ENCODE measurements at regions not wholly inside any gene's neighbourhood (a gene's known extent, or its start where the extent isn't known, plus 50 kb on each side); places are given as distances from the start of the nearest gene placed in this dataset.

DNA sequence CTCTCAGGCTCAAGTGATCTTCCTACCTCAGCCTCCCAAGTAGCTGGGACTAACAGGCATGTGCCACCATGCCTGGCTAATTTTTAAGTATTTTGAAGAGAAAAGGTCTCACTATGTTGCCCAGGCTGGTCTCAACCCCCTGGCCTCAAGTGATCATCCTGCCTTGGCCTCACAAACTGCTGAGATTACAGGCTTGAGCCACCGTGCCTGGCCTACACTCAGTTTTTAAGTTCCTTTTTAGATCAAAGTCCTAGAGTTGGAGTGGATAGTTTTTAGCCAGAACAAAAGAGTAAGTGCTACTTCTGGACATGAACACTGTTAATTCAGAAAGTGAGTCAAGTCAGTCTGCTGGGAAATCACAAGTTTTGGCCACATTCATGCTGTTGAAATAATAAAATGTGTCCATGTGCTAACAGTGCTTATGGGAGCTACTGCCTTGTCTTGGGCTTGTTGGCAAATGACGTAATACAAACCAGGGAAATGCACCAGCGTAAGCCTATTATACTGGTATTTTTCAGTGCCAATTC, 84.2 kb downstream of the NDUFS5 start:
- ChIA-PET POLR2A (interaction anchor here (0.7 kb wide), 1 partner anchor 257 kb away, joined by 3 read pairs; no protein-coding TSS in a partner anchor), CTCF (interaction anchor here (0.8 to 1.8 kb wide), 5 partner anchors 11 to 148 kb away, joined by 3 to 9 read pairs (median 4); no protein-coding TSS in a partner anchor)
- Histone ChIP-seq H3K4me2 (replicated peaks; ENCODE audit: low read depth, low read length, poor library complexity, severe bottlenecking) (no peak overlapping the region), H2AFZ (ENCODE audit: insufficient read depth, low read depth, low read length, poor library complexity, severe bottlenecking) (no peak overlapping the region), H3K9me3 (ENCODE audit: control extremely low read depth in 1 of 3, control insufficient read depth in 2 of 3, insufficient read depth in 1 of 3, low read length in 2 of 3) (no peaks in the 10 kb centered on the region), H3K9ac (ENCODE audit: low read length) (no peak overlapping the region), H3K4me3 (ENCODE audit: control extremely low read depth in 1 of 5, extremely low read depth in 1 of 5, insufficient read depth in 1 of 5, low read depth in 2 of 5, low read length in 4 of 5) (no peak overlapping the region), H4K20me1 (ENCODE audit: control insufficient read depth, insufficient read depth, low read length, poor library complexity, severe bottlenecking) (no peaks in the 10 kb centered on the region), H3K4me1 (ENCODE audit: control insufficient read depth in 2 of 2, insufficient read depth in 2 of 2, low read length in 2 of 2) (peaks cover 11 to 13% of the 10 kb centered on the region in 2 donors), H3K79me2 (ENCODE audit: control insufficient read depth, insufficient read depth, low read length) (peaks cover 22% of the 10 kb centered on the region), H3K27me3 (replicated peaks in 1 of 4; ENCODE audit: control extremely low read depth in 1 of 4, control insufficient read depth in 3 of 4, insufficient read depth in 4 of 4, low read length in 3 of 4) (no peaks in the 10 kb centered on the region), H3K36me3 (replicated peaks in 1 of 2; ENCODE audit: control extremely low read depth in 1 of 2, control insufficient read depth in 1 of 2, extremely low read depth in 1 of 2, insufficient read depth in 2 of 2, low read length in 1 of 2) (no peaks in the 10 kb centered on the region), H3K27ac (ENCODE audit: low read length in 2 of 2) (no peak overlapping the region)
- WGBS (ENCODE audit: insufficient coverage), result 60% methylated on average over 1 of the region's 3 CpGs
- H3K27ac Mint-ChIP-seq, result no peak overlapping the region
- no peak for ATAC-seq (ENCODE audit: low read depth)
- TF ChIP-seq, protein P1, sequence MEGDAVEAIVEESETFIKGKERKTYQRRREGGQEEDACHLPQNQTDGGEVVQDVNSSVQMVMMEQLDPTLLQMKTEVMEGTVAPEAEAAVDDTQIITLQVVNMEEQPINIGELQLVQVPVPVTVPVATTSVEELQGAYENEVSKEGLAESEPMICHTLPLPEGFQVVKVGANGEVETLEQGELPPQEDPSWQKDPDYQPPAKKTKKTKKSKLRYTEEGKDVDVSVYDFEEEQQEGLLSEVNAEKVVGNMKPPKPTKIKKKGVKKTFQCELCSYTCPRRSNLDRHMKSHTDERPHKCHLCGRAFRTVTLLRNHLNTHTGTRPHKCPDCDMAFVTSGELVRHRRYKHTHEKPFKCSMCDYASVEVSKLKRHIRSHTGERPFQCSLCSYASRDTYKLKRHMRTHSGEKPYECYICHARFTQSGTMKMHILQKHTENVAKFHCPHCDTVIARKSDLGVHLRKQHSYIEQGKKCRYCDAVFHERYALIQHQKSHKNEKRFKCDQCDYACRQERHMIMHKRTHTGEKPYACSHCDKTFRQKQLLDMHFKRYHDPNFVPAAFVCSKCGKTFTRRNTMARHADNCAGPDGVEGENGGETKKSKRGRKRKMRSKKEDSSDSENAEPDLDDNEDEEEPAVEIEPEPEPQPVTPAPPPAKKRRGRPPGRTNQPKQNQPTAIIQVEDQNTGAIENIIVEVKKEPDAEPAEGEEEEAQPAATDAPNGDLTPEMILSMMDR (IDR thresholded peaks at IDR 0.05), result no peak
- TF ChIP-seq EZH2 (IDR thresholded peaks at IDR 0.05; ENCODE audit: borderline replicate concordance, insufficient read depth, low read depth, low read length, poor library complexity, severe bottlenecking), result no peak
- no peaks in the 10 kb centered on the region for H3K4me1 Mint-ChIP-seq
- no peak overlapping the region for H3K4me3 Mint-ChIP-seq
- intact Hi-C loops (cut with micrococcal nuclease), result no loop called here
- no peak for DNase-seq
- peaks cover 6% of the 10 kb centered on the region for H3K27me3 Mint-ChIP-seq
- H3K9me3 Mint-ChIP-seq (ENCODE audit: insufficient read depth), result no peaks in the 10 kb centered on the region

DNA sequence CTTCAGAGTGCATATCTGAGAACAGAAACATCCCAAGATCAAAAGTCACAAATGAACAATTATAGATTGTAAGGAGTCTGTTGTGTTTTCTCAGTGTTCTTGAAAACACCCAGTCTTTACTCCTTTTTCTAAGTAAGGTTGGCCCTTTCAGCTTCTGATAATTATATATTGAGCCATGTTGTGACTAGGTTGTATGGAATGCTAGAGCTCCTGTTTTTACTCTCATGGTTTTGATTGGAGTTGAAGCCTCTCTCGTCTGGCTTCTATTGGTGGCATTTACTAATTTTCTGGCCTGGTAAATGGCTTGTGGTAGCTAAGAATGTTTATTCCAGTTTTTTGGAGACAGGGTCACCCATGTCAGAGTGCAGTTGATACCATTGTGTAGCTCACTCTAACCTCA, 84.7 kb downstream of the NDUFS5 start:
- Mint-ChIP-seq H3K9me3 (ENCODE audit: insufficient read depth) (no peaks in the 10 kb centered on the region), H3K27ac (no peak overlapping the region), H3K4me3 (no peak overlapping the region), H3K4me1 (no peaks in the 10 kb centered on the region), H3K27me3 (peaks cover 6% of the 10 kb centered on the region)
- no peak for ATAC-seq (ENCODE audit: low read depth)
- Histone ChIP-seq H3K4me1 (ENCODE audit: control insufficient read depth in 2 of 2, insufficient read depth in 2 of 2, low read length in 2 of 2) (peaks cover 11 to 12% of the 10 kb centered on the region in 2 donors), H3K4me3 (ENCODE audit: control extremely low read depth in 1 of 5, extremely low read depth in 1 of 5, insufficient read depth in 1 of 5, low read depth in 2 of 5, low read length in 4 of 5) (no peak overlapping the region), H3K9ac (ENCODE audit: low read length) (no peak overlapping the region), H3K36me3 (replicated peaks in 1 of 2; ENCODE audit: control extremely low read depth in 1 of 2, control insufficient read depth in 1 of 2, extremely low read depth in 1 of 2, insufficient read depth in 2 of 2, low read length in 1 of 2) (no peaks in the 10 kb centered on the region), H3K27me3 (replicated peaks in 1 of 4; ENCODE audit: control extremely low read depth in 1 of 4, control insufficient read depth in 3 of 4, insufficient read depth in 4 of 4, low read length in 3 of 4) (no peaks in the 10 kb centered on the region), H3K9me3 (ENCODE audit: control extremely low read depth in 1 of 3, control insufficient read depth in 2 of 3, insufficient read depth in 1 of 3, low read length in 2 of 3) (no peaks in the 10 kb centered on the region), H3K27ac (ENCODE audit: low read length in 2 of 2) (no peak overlapping the region), H2AFZ (ENCODE audit: insufficient read depth, low read depth, low read length, poor library complexity, severe bottlenecking) (no peak overlapping the region), H4K20me1 (ENCODE audit: control insufficient read depth, insufficient read depth, low read length, poor library complexity, severe bottlenecking) (no peaks in the 10 kb centered on the region), H3K79me2 (ENCODE audit: control insufficient read depth, insufficient read depth, low read length) (peaks cover 22% of the 10 kb centered on the region), H3K4me2 (replicated peaks; ENCODE audit: low read depth, low read length, poor library complexity, severe bottlenecking) (no peak overlapping the region)
- no CpG with 5 or more reads among the region's 1 CpG for WGBS (ENCODE audit: insufficient coverage)
- intact Hi-C loops (cut with micrococcal nuclease), result no loop called here
- ChIA-PET POLR2A (interaction anchor here (0.7 kb wide), 1 partner anchor 257 kb away, joined by 3 read pairs; no protein-coding TSS in a partner anchor), CTCF (interaction anchor here (1.0 to 1.8 kb wide), 4 partner anchors 12 to 148 kb away, joined by 3 to 9 read pairs (median 6); no protein-coding TSS in a partner anchor)
- no peak for DNase-seq
- TF ChIP-seq EZH2 (IDR thresholded peaks at IDR 0.05; ENCODE audit: borderline replicate concordance, insufficient read depth, low read depth, low read length, poor library complexity, severe bottlenecking), result no peak
- TF ChIP-seq, protein P1 (IDR thresholded peaks at IDR 0.05), result no peak

Measured in B cell (primary cell).